ENCODE measurements at regions not wholly inside any gene's neighbourhood (a gene's known extent, or its start where the extent isn't known, plus 50 kb on each side); places are given as distances from the start of the nearest gene placed in this dataset.

GRCh38 chr18:41004324-41004723 is 950.7 kb upstream of the PIK3C3 start:
- no peaks in the 10 kb centered on the region for H3K27me3 ChIP-seq
- no peak overlapping the region for H3K4me3 ChIP-seq
- WGBS, 2 donors (ENCODE audit: low coverage in 1 of 2), result 54 to 57% methylated on average over 1 to 3 of the region's 3 CpGs
- H3K4me1 ChIP-seq, result no peaks in the 10 kb centered on the region
- DNase-seq, result no peak
- intact Hi-C loops (cut with DNase I; ENCODE audit: low total_unique reads) (no loop called here), in situ Hi-C loops (cut with MboI; ENCODE audit: low pct_ligation_motif_present in 1 of 4, low pct_unique_long_range_greater_than_20kb in 1 of 4, low sequenced_read_pairs in 3 of 4) (no loop called here)
- H3K36me3 ChIP-seq, result no peaks in the 10 kb centered on the region
- TF ChIP-seq CTCF (IDR thresholded peaks at IDR 0.05) (no peak), POLR2AphosphoS5 (IDR thresholded peaks at IDR 0.05) (no peak), EP300 (IDR thresholded peaks at IDR 0.05; ENCODE audit: low read depth) (no peak), POLR2A (IDR thresholded peaks at IDR 0.05) (no peak)
- H3K9me3 ChIP-seq, result no peaks in the 10 kb centered on the region
- no peak overlapping the region for H3K27ac ChIP-seq

GRCh38 chr18:40995529-40995928 is 959.5 kb upstream of the PIK3C3 start:
- no peaks in the 10 kb centered on the region for H3K4me1 ChIP-seq
- H3K4me3 ChIP-seq, result no peak overlapping the region
- no peaks in the 10 kb centered on the region for H3K27me3 ChIP-seq
- TF ChIP-seq CTCF (IDR thresholded peaks at IDR 0.05), result no peak
- TF ChIP-seq EP300 (IDR thresholded peaks at IDR 0.05; ENCODE audit: low read depth), result no peak
- no peak for TF ChIP-seq POLR2AphosphoS5 (IDR thresholded peaks at IDR 0.05)
- TF ChIP-seq POLR2A (IDR thresholded peaks at IDR 0.05), result no peak
- H3K36me3 ChIP-seq, result no peaks in the 10 kb centered on the region
- intact Hi-C loops (cut with DNase I; ENCODE audit: low total_unique reads) (no loop called here), in situ Hi-C loops (cut with MboI; ENCODE audit: low pct_ligation_motif_present in 1 of 4, low pct_unique_long_range_greater_than_20kb in 1 of 4, low sequenced_read_pairs in 3 of 4) (no loop called here)
- no peak overlapping the region for H3K27ac ChIP-seq
- DNase-seq, result no peak
- WGBS, 2 donors (ENCODE audit: low coverage in 1 of 2), result 70 to 81% methylated on average over 1 of the region's 1 CpG
- H3K9me3 ChIP-seq, result no peaks in the 10 kb centered on the region

DNA sequence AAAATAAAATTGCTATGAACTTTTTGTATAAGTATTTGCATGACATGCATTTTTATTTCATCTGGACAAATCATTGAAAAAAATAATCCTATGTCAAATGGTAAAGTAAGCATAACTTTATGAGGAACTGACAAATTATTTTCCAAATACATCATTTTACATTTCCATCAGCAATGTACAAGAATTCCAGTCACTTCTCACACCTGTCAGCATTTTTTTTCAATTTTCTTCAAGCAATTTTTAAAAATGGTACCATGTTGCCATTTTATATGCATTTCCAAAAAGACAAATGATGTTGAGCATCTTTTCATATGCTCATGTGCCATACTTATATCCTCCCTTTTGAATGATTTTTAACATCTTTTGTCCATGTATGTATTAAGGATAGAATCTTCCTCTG is 961.7 kb upstream of the PIK3C3 start:
- no peaks in the 10 kb centered on the region for H3K4me1 ChIP-seq
- H3K36me3 ChIP-seq, result no peaks in the 10 kb centered on the region
- TF ChIP-seq POLR2AphosphoS5 (IDR thresholded peaks at IDR 0.05), result no peak
- no peak for TF ChIP-seq EP300 (IDR thresholded peaks at IDR 0.05; ENCODE audit: low read depth)
- TF ChIP-seq CTCF (IDR thresholded peaks at IDR 0.05), result no peak
- no peak for TF ChIP-seq POLR2A (IDR thresholded peaks at IDR 0.05)
- in situ Hi-C loops (cut with MboI; ENCODE audit: low pct_ligation_motif_present in 1 of 4, low pct_unique_long_range_greater_than_20kb in 1 of 4, low sequenced_read_pairs in 3 of 4), result no loop called here
- H3K27ac ChIP-seq, result no peak overlapping the region
- no peaks in the 10 kb centered on the region for H3K9me3 ChIP-seq
- DNase-seq, result no peak
- H3K4me3 ChIP-seq, result no peak overlapping the region
- intact Hi-C loops (cut with DNase I; ENCODE audit: low total_unique reads), result no loop called here
- H3K27me3 ChIP-seq, result no peaks in the 10 kb centered on the region

GRCh38 chr18:40987581-40987980 is 967.5 kb upstream of the PIK3C3 start:
- H3K27ac ChIP-seq, result no peak overlapping the region
- H3K4me3 ChIP-seq, result no peak overlapping the region
- intact Hi-C loops (cut with DNase I; ENCODE audit: low total_unique reads), result no loop called here
- H3K4me1 ChIP-seq, result no peaks in the 10 kb centered on the region
- TF ChIP-seq CTCF (IDR thresholded peaks at IDR 0.05) (no peak), EP300 (IDR thresholded peaks at IDR 0.05; ENCODE audit: low read depth) (no peak), POLR2A (IDR thresholded peaks at IDR 0.05) (no peak)
- H3K27me3 ChIP-seq, result no peaks in the 10 kb centered on the region
- DNase-seq, result no peak
- in situ Hi-C loops (cut with MboI; ENCODE audit: low pct_ligation_motif_present in 1 of 4, low pct_unique_long_range_greater_than_20kb in 1 of 4, low sequenced_read_pairs in 3 of 4), result no loop called here
- no peaks in the 10 kb centered on the region for H3K9me3 ChIP-seq
- H3K36me3 ChIP-seq, result no peaks in the 10 kb centered on the region
- WGBS, 2 donors (ENCODE audit: low coverage in 1 of 2), result 38 to 73% methylated on average over 1 of the region's 1 CpG
